C4-2B (cell line): ENCODE measurements at regions not wholly inside any gene's neighbourhood (a gene's known extent, or its start where the extent isn't known, plus 50 kb on each side); places are given as distances from the start of the nearest gene placed in this dataset.

Source experiments
- CTCF ChIP-seq: fragments of 450-650 bp; conservative IDR thresholded peaks from 2 replicates; pipeline ENCODE4 v1.5.1; 2017; ENCODE audit warnings: mild to moderate bottlenecking
- ZFX ChIP-seq: fragments of 450-650 bp; IDR thresholded peaks from 2 replicates; pipeline ENCODE4 v1.6.1; 2017

- no peak for TF ChIP-seq CTCF
- no peak for TF ChIP-seq ZFX
These were observed 415.3 kb upstream of the ZEB2 start for GRCh38 chr2:144935191-144935590.
